Panc1 (cell line): ENCODE measurements at regions not wholly inside any gene's neighbourhood (a gene's known extent, or its start where the extent isn't known, plus 50 kb on each side); places are given as distances from the start of the nearest gene placed in this dataset.

Source experiments
- ATAC-seq: fragments of 200-7000 bp; cut with Tn5 transposase; 2 replicates; pipeline ENCODE4 v1.9.1; 2020; ENCODE audit warnings: mild to moderate bottlenecking, moderate library complexity
- BruUV-seq: library from RNA; stranded (reverse); fragments of 400-500 nt; replicated peaks from 2 replicates; lab custom pipeline; 2021; lab: Mats Ljungman, UMichigan
- CTCF ChIA-PET: fragments of 300-600 bp; sonication (Branson Sonifier 250); formaldehyde crosslinking; loops from one replicate; lab custom pipeline; 2022; ENCODE audit warnings: antibody characterized with exemption; lab: Charles Lee
- POLR2A ChIA-PET: fragments of 300-600 bp; sonication (Branson Sonifier 250); formaldehyde crosslinking; loops from one replicate; lab custom pipeline; 2022; ENCODE audit warnings: antibody characterized with exemption; lab: Charles Lee
- DNase-seq: peaks from one replicate; pipeline ENCODE4 v3.0.0-alpha.2; 2010; ENCODE audit warnings: low read depth, low spot score
- H3K27ac ChIP-seq: 2 replicates; pipeline ENCODE4 v1.5.1; 2011; ENCODE audit warnings: mild to moderate bottlenecking, low read length, inconsistent platforms
- H3K27me3 ChIP-seq: fragments of 200-500 bp; sonication (Bioruptor generic); 2 replicates; pipeline ENCODE4 v1.6.0; 2014; ENCODE audit warnings: low read length, inconsistent platforms; ENCODE audit not compliant: control insufficient read depth, insufficient read depth
- H3K36me3 ChIP-seq: fragments of 200-500 bp; sonication (Bioruptor generic); 2 replicates; pipeline ENCODE4 v1.5.1; 2014; ENCODE audit warnings: inconsistent platforms, mild to moderate bottlenecking, low read length, moderate library complexity; ENCODE audit not compliant: control insufficient read depth, insufficient read depth
- H3K4me1 ChIP-seq: 2 replicates; pipeline ENCODE4 v1.5.1; 2011; ENCODE audit warnings: inconsistent platforms, mild to moderate bottlenecking, low read length, moderate library complexity; ENCODE audit not compliant: control insufficient read depth, insufficient read depth
- H3K4me3 ChIP-seq, 2 experiments: 2 replicates each; pipeline ENCODE4 v1.5.1; 2011 to 2012; ENCODE audit warnings: low read depth in 2 of 2, low read length in 2 of 2, mild to moderate bottlenecking in 2 of 2, inconsistent platforms in 1 of 2, moderate library complexity in 1 of 2
- H3K9me3 ChIP-seq: fragments of 200-500 bp; sonication (Bioruptor generic); 2 replicates; pipeline ENCODE4 v1.5.1; 2014; ENCODE audit warnings: low read depth, mild to moderate bottlenecking, inconsistent platforms, low read length, moderate library complexity; ENCODE audit not compliant: control insufficient read depth, insufficient read depth
- POLR2AphosphoS5 ChIP-seq: IDR thresholded peaks from 2 replicates; pipeline ENCODE4 v1.6.1; 2012; ENCODE audit warnings: mild to moderate bottlenecking, low read depth, low read length, moderate library complexity
- SIN3A ChIP-seq: IDR thresholded peaks from 2 replicates; pipeline ENCODE4 v1.6.1; 2012; ENCODE audit warnings: low read depth, mild to moderate bottlenecking, low read length, moderate library complexity, borderline replicate concordance; ENCODE audit not compliant: insufficient read depth
- TCF7L2 ChIP-seq: IDR thresholded peaks from 2 replicates; pipeline ENCODE4 v1.6.1; 2011; ENCODE audit warnings: mild to moderate bottlenecking, low read depth, low read length, inconsistent platforms
- in situ Hi-C: cut with HindIII; loops from 2 replicates; pipeline ENCODE4 v1.10.0; 2016; ENCODE audit warnings: low sequenced_read_pairs, low pct_unique_long_range_greater_than_20kb
- intact Hi-C: fragments of 100-400 bp; cut with micrococcal nuclease; formaldehyde crosslinking; loops from one replicate; pipeline ENCODE4 v1.10.0; 2022; ENCODE audit not compliant: unreplicated experiment
- TF ChIP-seq, protein P1 (sequence below): fragments of 450-650 bp; IDR thresholded peaks from 2 replicates; pipeline ENCODE4 v1.5.1; 2017; ENCODE audit warnings: mild to moderate bottlenecking
- TF ChIP-seq, protein P2 (sequence below), 2 experiments: IDR thresholded peaks; 2 replicates each; pipeline ENCODE4 v1.6.1; 2011 to 2012; ENCODE audit warnings: low read depth in 2 of 2, control low read depth in 1 of 2, low read length in 1 of 2, mild to moderate bottlenecking in 1 of 2, moderate library complexity in 1 of 2; ENCODE audit not compliant: insufficient read depth in 1 of 2

GRCh38 chr1:67978890-67979516, 71.4 kb downstream of the DIRAS3 start:
- Histone ChIP-seq H3K4me1 (no peaks in the 10 kb centered on the region), H3K27me3 (no peaks in the 10 kb centered on the region), H3K4me3 (no peak overlapping the region), H3K9me3 (no peaks in the 10 kb centered on the region), H3K27ac (no peak overlapping the region), H3K36me3 (no peaks in the 10 kb centered on the region)
- intact Hi-C loops (no loop called here), in situ Hi-C loops (no loop called here)
- CTCF ChIA-PET: no interaction called here
- BruUV-seq: no TSS peak
- ATAC-seq: no peak
- POLR2A ChIA-PET: no interaction called here
- DNase-seq: no peak
- TF ChIP-seq, protein P1, sequence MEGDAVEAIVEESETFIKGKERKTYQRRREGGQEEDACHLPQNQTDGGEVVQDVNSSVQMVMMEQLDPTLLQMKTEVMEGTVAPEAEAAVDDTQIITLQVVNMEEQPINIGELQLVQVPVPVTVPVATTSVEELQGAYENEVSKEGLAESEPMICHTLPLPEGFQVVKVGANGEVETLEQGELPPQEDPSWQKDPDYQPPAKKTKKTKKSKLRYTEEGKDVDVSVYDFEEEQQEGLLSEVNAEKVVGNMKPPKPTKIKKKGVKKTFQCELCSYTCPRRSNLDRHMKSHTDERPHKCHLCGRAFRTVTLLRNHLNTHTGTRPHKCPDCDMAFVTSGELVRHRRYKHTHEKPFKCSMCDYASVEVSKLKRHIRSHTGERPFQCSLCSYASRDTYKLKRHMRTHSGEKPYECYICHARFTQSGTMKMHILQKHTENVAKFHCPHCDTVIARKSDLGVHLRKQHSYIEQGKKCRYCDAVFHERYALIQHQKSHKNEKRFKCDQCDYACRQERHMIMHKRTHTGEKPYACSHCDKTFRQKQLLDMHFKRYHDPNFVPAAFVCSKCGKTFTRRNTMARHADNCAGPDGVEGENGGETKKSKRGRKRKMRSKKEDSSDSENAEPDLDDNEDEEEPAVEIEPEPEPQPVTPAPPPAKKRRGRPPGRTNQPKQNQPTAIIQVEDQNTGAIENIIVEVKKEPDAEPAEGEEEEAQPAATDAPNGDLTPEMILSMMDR: no peak
- TF ChIP-seq TCF7L2 (no peak), SIN3A (no peak), POLR2AphosphoS5 (no peak)
- TF ChIP-seq, protein P2, sequence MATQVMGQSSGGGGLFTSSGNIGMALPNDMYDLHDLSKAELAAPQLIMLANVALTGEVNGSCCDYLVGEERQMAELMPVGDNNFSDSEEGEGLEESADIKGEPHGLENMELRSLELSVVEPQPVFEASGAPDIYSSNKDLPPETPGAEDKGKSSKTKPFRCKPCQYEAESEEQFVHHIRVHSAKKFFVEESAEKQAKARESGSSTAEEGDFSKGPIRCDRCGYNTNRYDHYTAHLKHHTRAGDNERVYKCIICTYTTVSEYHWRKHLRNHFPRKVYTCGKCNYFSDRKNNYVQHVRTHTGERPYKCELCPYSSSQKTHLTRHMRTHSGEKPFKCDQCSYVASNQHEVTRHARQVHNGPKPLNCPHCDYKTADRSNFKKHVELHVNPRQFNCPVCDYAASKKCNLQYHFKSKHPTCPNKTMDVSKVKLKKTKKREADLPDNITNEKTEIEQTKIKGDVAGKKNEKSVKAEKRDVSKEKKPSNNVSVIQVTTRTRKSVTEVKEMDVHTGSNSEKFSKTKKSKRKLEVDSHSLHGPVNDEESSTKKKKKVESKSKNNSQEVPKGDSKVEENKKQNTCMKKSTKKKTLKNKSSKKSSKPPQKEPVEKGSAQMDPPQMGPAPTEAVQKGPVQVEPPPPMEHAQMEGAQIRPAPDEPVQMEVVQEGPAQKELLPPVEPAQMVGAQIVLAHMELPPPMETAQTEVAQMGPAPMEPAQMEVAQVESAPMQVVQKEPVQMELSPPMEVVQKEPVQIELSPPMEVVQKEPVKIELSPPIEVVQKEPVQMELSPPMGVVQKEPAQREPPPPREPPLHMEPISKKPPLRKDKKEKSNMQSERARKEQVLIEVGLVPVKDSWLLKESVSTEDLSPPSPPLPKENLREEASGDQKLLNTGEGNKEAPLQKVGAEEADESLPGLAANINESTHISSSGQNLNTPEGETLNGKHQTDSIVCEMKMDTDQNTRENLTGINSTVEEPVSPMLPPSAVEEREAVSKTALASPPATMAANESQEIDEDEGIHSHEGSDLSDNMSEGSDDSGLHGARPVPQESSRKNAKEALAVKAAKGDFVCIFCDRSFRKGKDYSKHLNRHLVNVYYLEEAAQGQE (IDR thresholded peaks at IDR 0.05; ENCODE audit: insufficient read depth in 1 of 2, low read depth in 2 of 2, low read length in 1 of 2): no peak

- no peaks in the 10 kb centered on the region for H3K9me3 ChIP-seq
- no peaks in the 10 kb centered on the region for H3K27me3 ChIP-seq
- no peaks in the 10 kb centered on the region for H3K36me3 ChIP-seq
- ChIA-PET CTCF (no interaction called here), POLR2A (no interaction called here)
- intact Hi-C loops (no loop called here), in situ Hi-C loops (no loop called here)
- H3K4me1 ChIP-seq: no peaks in the 10 kb centered on the region
- DNase-seq (no peak), ATAC-seq (no peak)
- no peak for TF ChIP-seq SIN3A
- BruUV-seq: no TSS peak
- no peak overlapping the region for H3K4me3 ChIP-seq
- no peak overlapping the region for H3K27ac ChIP-seq
Measured at GRCh38 chr1:67977756-67978155, 72.7 kb downstream of the DIRAS3 start.

DNA sequence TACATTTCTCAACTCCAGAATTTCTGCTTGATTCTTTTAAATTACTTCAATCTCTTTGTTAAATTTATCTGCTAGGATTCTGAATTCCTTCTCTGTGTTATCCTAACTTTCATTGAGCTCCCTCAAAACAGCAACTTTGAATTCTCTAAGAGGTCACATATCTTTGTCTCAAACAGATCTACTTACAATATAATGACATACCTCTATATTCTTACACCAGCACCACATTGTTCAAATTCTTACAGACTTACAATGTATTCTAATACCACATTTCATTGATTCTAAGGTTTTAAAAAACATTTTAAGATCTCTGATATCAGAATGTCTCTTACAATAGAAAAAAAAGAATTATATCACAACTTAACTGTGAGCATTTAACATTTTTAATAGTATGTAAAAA, 77.4 kb downstream of the DIRAS3 start:
- Histone ChIP-seq H3K27me3 (no peaks in the 10 kb centered on the region), H3K9me3 (no peaks in the 10 kb centered on the region), H3K4me3 (no peak overlapping the region), H3K27ac (no peak overlapping the region), H3K36me3 (no peaks in the 10 kb centered on the region), H3K4me1 (no peaks in the 10 kb centered on the region)
- ChIA-PET CTCF (no interaction called here), POLR2A (no interaction called here)
- DNase-seq (no peak), ATAC-seq (no peak)
- TF ChIP-seq, protein P1: no peak
- TF ChIP-seq, protein P2 (IDR thresholded peaks at IDR 0.05; ENCODE audit: insufficient read depth in 1 of 2, low read depth in 2 of 2, low read length in 1 of 2): no peak
- no peak for TF ChIP-seq POLR2AphosphoS5
- TF ChIP-seq SIN3A: no peak
- TF ChIP-seq TCF7L2: no peak
- in situ Hi-C loops: no loop called here
- intact Hi-C loops: no loop called here
- no TSS peak for BruUV-seq
